ENCODE measurements at regions not wholly inside any gene's neighbourhood (a gene's known extent, or its start where the extent isn't known, plus 50 kb on each side); places are given as distances from the start of the nearest gene placed in this dataset.

- no peak for DNase-seq
Observed at GRCh38 chr5:125148706-125149105, 402.3 kb upstream of the ZNF608 start.

DNA sequence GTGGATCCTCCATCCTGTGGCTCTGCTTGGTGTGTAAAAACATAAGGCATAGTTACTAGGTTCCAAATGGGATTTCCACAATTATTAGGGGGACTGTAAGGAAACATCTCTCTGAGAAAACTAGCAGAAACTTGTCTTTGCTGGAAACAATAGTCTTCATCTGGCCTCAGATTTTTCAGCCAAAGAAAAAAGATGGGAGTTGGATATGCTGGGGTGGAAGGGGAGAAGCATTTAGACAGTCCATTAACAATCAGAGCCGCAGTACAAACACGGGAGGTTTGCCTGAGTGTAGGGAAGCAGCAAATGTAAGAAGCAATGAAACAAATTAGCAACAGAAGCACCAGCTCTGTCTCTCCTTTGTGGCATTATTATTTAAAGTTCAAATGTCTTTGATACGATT, 402.7 kb upstream of the ZNF608 start:
- no peak for DNase-seq

DNA sequence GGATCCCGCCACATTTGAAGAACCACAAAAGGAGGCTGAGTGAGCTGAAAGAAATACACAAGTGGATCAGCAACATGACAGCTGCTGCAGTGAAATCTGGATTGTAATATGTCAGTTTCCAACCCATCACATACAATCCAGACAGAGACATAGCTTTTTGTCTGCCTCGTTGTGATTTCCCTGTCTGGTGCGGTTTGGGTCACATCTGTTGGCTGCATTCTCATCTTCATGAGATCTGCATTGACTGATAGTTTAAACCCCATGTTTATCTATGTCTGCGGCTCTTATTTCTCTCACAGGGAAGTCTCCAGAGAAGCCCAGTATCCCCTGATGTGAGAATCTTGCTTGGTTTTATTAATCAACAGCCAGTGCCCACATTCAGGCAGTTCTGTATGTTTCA, 403.1 kb upstream of the ZNF608 start:
- DNase-seq, result no peak

DNA sequence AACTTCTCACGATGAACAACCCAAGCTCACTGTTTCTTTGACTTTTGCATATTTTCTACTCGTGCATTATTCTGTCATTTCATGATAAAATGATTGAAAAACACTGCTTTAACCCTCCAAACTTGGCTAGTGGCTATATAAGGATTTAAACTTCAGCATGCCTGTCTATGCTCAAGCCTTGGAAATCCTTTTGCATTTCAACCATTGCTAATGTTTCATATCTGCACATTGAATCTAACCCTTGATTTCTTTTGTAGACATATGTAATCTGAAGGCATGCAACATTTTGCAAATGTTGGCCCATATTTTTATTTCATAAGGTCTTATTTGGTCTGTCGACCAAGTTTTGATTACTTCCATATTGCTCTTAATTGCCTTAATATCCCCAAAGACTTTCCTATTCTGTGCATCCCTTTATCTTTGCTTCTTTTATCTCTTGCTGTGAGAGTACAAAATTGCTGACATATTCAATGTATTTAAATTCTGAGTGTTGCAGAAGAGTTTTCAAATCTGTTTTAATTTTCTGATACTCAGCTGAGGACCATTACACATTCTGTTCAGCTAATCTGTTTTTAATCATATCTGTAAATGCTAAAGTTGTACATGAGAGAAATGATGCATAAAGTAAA, 403.7 kb upstream of the ZNF608 start:
- DNase-seq, result no peak

GRCh38 chr5:125151150-125151900, 404.9 kb upstream of the ZNF608 start:
- no peak for DNase-seq

GRCh38 chr5:125152044-125152443, 405.6 kb upstream of the ZNF608 start:
- no peak for DNase-seq

DNA sequence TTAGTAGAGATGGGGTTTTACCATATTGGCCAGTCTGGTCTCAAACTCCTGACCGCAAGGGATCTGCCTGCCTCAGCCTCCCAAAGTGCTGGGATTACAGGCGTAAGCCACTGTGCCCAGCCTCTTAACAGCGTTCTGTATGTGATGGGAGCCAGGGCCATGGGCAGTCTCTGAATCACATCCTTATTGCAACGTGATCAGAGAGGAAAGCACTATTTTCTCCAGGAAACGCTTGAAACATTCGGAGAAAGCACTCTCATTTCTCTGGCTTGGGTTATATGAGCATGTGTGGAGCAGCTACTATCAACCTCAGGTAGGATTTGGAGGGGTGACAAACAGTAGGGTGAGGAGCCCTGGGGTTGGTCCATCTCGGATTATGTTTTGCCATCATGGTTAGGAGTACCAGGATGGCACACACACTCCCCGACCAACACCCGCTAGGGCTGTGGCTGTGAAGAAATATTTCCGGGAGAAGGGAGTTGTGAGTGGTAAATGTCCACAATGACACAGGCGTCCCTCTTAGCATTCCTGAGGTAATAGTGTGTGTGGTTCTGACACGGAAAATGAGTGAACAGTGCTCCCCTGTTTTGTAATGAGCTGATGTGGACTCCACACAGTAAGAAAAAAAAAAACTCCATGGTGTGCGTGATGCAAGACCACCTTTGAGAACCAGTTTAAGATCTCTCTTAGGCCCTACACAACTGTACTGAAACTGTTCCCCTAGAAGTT, 406.2 kb upstream of the ZNF608 start:
- no peak for DNase-seq

- no peak for DNase-seq
Observed at GRCh38 chr5:125153231-125153630, 406.8 kb upstream of the ZNF608 start.

DNA sequence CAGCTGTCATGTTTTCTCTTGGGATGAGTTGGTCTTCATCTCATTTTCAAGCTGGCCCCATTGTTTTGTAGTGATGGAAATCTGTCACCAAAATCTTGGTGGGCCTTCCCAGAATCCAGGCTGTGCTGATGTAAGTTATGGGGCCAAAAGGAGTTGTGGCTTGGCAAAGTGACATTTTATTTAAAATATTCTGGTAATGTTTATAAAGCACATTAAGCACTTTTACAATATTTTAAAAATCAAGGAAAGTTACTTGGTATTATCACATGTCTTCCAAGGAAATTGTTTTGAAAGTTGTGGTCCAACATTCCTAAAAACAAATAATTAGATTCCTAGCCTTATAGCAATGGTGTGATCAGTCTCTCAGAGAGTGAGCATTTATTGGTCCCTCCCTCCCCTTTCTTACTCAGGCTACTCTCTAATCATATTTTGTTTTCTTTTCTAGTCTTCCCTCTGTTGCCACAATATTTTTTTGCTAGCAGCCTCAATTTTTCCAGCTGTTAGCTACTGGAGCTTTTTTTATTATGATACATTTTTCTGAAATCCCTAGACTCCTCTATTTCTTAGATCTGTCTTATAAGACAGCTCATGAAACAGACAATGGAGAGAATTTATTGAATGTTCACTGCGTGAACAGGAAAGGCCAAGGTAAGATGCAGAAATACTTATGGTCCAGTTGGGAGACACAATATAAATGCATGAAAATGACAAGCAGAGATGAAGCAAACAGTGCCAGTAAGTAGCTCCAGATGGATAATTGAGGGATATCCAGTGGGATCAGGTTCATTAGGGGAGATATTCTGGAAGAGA, 408.1 kb upstream of the ZNF608 start:
- DNase-seq, result no peak

DNA sequence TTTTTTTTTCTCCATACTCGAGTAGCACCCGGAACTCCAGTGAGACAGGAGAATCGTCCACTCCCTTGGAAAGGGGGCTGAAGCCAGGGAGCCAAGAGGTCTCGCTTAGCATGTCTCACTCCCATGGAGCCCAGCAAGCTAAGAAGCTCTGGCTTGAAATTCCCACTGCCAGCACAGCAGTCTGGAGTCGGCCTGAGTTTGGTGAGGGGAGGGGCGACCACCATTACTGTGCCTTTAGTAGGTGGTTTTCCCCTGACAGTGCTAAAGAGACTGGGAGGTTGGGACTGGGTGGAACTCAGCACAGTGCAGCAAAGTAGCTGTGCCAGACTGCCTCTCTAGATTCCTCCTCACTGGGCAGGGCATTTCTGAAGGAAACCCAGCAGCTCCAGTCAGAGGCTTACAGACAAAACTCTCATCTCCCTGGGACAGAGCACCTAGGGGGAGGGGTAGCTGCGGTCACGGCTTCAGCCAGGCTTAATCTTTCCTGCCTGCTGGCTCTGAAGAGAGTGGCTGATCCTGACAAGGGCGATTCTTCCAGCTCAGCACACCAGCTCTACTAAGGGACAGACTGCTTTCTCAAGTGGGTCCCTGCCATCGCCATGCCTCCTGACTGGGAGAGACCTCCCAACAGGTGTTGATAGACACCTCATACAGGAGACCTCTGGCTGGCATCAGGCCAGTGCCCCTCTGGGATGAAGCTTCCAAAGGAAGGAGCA, 414.5 kb upstream of the ZNF608 start:
- DNase-seq, result no peak

DNA sequence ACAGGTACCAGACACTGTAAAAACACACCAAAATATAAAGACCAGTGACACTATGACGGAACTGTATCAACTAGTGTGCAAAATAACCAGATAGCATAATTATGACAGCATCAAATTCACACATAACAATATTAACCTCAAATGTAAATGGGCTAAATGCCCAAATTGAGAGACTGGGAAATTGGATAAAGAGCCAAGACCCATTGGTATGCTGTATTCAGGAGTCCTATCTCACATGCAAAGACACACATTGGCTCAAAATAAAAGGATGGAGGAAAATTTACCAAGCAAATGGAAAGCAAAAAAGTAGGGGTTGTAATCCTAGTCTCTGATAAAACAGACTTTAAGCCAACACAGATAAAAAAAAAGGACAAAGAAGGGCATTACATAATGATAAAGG, 416.3 kb upstream of the ZNF608 start:
- DNase-seq, result no peak

DNA sequence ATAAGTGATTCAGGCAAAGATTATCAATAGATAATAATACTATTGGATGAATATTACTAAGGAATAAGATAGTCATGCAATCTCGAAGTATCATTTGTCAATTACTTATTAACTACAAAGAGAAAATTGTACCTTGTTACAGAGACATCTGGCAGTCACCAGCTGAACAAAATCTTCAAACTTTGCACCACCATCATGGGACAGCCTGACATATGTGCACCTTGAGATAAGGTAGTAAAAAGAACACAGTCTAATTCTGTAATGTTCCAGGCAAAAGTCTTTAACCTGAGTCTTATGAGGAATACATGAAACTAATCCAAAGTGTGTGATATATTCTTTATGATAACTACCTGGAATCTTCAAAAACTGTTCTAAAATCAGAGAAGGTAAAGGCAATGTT, 423.0 kb upstream of the ZNF608 start:
- DNase-seq, result no peak

- DNase-seq, result no peak
Observed at GRCh38 chr5:125171641-125172040, 425.2 kb upstream of the ZNF608 start.

DNA sequence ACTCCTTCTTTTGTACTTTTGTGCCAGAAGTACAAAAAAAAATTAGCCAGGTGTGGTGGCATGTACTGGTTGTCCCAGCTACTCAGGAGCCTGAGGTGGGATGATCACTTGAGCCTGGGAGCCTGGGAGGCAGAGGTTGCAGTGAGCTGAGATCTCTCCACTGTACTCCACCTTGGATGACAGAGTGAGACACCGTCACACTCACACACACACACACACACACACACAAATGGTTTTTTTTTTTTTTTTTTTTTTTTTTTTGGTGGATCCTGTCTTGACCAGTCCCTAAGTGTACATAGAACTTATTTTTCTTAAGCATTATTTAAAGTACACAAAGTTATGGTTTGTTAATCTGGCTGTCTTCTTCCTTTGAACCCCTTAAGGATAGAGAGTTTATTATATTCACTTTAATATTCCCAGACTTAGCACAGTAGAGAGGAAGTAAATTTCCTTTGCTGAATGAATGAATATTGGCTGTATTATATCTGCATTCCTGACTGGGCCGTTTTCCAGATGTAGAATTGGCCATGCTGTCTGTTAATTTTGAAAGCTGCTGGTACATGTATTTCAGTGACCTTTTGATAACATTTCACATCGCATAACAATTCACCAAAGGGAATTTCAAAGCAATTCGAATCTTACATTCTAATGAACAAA, 429.0 kb upstream of the ZNF608 start:
- DNase-seq, result no peak

GRCh38 chr5:125176005-125176390, 429.6 kb upstream of the ZNF608 start:
- no peak for DNase-seq

DNA sequence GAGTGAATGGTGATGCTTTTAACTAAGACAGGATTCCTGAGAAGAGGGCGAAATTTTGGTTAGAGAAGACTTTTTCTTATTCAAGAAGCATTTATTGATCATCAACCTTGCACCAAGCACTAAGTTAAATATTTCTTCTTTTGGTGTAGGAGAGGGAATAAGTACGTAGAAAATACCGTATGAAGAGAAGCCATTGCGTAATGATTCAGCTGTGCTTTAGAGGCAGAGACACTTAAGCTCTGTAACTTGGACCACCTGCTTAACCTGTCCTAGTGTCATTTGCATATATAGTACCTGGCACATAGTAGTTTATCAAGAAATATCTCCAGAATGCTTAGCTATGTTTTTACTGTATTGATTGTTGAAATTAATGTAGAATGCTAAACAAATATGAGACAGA, 430.9 kb upstream of the ZNF608 start:
- no peak for DNase-seq

- DNase-seq, result no peak
Observed at GRCh38 chr5:125179612-125180011, 433.2 kb upstream of the ZNF608 start.

DNA sequence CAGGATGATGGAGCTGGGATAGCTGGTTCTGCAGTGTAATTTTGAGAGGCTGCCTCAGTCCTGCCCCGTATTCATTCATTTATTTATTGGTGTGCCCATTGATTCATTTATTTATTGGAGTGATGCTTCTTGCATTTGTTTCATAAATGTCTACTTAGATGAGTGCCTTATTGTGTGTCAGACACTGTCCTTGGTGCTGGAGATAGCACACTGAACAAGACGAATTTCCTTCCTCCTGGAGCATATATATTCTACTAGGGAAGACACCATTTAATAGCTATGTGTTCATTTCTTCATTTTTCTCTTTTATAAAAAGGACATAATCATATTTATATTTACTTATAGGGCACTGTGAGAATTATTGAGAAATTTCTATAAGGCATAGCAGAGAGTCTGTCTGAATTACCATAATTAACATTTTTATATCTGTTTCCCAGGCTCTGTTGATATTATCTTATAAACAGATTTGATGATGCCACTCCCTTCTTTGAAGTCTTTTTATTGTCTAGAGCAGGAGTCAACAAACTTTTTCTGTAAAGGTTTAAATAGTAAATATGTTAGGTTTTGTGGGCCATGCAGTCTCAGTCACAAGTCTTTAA, 433.9 kb upstream of the ZNF608 start:
- no peak for DNase-seq

- no peak for DNase-seq
Observed at GRCh38 chr5:125181159-125181558, 434.7 kb upstream of the ZNF608 start.

GRCh38 chr5:125181955-125182354, 435.5 kb upstream of the ZNF608 start:
- DNase-seq, result no peak

GRCh38 chr5:125185740-125186139, 439.3 kb upstream of the ZNF608 start:
- DNase-seq, result no peak

Data from T-helper 2 cell (primary cell).